ENCODE measurements at regions not wholly inside any gene's neighbourhood (a gene's known extent, or its start where the extent isn't known, plus 50 kb on each side); places are given as distances from the start of the nearest gene placed in this dataset.

DNA sequence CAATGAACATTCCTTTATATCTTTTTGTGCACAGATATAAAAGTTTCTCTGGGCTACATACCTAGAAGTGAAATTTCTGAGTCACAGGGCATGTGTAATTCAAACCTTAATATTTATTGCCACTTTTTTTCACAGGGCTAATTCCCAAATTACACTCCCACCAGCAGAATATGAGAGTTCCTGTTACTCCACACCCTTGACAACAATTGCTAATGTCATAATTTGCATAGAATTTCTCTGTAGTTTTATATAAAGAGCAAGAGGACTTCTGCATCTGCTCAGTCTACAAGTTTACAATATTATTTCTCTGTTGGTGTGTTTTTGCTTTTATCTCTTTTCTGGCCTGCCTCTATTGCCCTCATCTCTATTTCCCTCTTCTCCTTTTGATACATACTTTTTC, 518.5 kb downstream of the ZNF608 start:
- Histone ChIP-seq H3K36me3 (ENCODE audit: control insufficient read depth in 2 of 2, insufficient read depth in 1 of 2, low read length in 2 of 2) (no peaks in the 10 kb centered on the region), H3K4me1 (ENCODE audit: control insufficient read depth, insufficient read depth, low read length) (no peaks in the 10 kb centered on the region), H3K27ac (ENCODE audit: extremely low read depth, low read depth, low read length) (no peak overlapping the region), H3K4me3 (ENCODE audit: low read depth, low read length) (no peak overlapping the region), H3K9me3 (ENCODE audit: control insufficient read depth, insufficient read depth, low read depth, low read length) (no peaks in the 10 kb centered on the region)
- TF ChIP-seq WT1 (tag by site-specific recombination; IDR thresholded peaks at IDR 0.05) = no peak
- TF ChIP-seq ZNF610 (tag by site-specific recombination; IDR thresholded peaks at IDR 0.05; ENCODE audit: borderline replicate concordance) = no peak
- TF ChIP-seq SCRT1 (tag by site-specific recombination; IDR thresholded peaks at IDR 0.05; ENCODE audit: borderline replicate concordance) = no peak
- TF ChIP-seq ZNF549 (tag by site-specific recombination; IDR thresholded peaks at IDR 0.05) = no peak
- TF ChIP-seq ZNF140 (tag by site-specific recombination; IDR thresholded peaks at IDR 0.05) = no peak
- TF ChIP-seq ZNF473 (tag by site-specific recombination; IDR thresholded peaks at IDR 0.05) = no peak
- TF ChIP-seq ZBTB48 (tag by site-specific recombination; IDR thresholded peaks at IDR 0.05) = no peak
- TF ChIP-seq, protein P1, sequence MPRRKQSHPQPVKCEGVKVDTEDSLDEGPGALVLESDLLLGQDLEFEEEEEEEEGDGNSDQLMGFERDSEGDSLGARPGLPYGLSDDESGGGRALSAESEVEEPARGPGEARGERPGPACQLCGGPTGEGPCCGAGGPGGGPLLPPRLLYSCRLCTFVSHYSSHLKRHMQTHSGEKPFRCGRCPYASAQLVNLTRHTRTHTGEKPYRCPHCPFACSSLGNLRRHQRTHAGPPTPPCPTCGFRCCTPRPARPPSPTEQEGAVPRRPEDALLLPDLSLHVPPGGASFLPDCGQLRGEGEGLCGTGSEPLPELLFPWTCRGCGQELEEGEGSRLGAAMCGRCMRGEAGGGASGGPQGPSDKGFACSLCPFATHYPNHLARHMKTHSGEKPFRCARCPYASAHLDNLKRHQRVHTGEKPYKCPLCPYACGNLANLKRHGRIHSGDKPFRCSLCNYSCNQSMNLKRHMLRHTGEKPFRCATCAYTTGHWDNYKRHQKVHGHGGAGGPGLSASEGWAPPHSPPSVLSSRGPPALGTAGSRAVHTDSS (tag by site-specific recombination; IDR thresholded peaks at IDR 0.05) = no peak
- no peak for TF ChIP-seq ZNF529 (tag by site-specific recombination; IDR thresholded peaks at IDR 0.05; ENCODE audit: insufficient replicate concordance)
- TF ChIP-seq, protein P2, sequence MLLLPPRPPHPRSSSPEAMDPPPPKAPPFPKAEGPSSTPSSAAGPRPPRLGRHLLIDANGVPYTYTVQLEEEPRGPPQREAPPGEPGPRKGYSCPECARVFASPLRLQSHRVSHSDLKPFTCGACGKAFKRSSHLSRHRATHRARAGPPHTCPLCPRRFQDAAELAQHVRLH (tag by site-specific recombination; IDR thresholded peaks at IDR 0.05) = no peak
- no peak for TF ChIP-seq MZF1 (tag by site-specific recombination; IDR thresholded peaks at IDR 0.05; ENCODE audit: borderline replicate concordance)
- TF ChIP-seq FEZF1 (tag by site-specific recombination; IDR thresholded peaks at IDR 0.05) = no peak
- TF ChIP-seq ZNF266 (tag by site-specific recombination; IDR thresholded peaks at IDR 0.05; ENCODE audit: low read depth) = no peak
- TF ChIP-seq ZNF707 (tag by site-specific recombination; IDR thresholded peaks at IDR 0.05) = no peak
- TF ChIP-seq ZNF391 (tag by site-specific recombination; IDR thresholded peaks at IDR 0.05; ENCODE audit: borderline replicate concordance, low read depth) = no peak
- TF ChIP-seq ZSCAN16 (tag by site-specific recombination; IDR thresholded peaks at IDR 0.05) = no peak
- no peak for TF ChIP-seq GLIS1 (tag by site-specific recombination; IDR thresholded peaks at IDR 0.05)
- TF ChIP-seq, protein P3, sequence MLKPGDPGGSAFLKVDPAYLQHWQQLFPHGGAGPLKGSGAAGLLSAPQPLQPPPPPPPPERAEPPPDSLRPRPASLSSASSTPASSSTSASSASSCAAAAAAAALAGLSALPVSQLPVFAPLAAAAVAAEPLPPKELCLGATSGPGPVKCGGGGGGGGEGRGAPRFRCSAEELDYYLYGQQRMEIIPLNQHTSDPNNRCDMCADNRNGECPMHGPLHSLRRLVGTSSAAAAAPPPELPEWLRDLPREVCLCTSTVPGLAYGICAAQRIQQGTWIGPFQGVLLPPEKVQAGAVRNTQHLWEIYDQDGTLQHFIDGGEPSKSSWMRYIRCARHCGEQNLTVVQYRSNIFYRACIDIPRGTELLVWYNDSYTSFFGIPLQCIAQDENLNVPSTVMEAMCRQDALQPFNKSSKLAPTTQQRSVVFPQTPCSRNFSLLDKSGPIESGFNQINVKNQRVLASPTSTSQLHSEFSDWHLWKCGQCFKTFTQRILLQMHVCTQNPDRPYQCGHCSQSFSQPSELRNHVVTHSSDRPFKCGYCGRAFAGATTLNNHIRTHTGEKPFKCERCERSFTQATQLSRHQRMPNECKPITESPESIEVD (tag by site-specific recombination; IDR thresholded peaks at IDR 0.05) = no peak
- no peak for TF ChIP-seq ZNF596 (tag by site-specific recombination; IDR thresholded peaks at IDR 0.05)
- TF ChIP-seq HOXC10 (CRISPR knock-in tag; IDR thresholded peaks at IDR 0.05) = no peak
- ChIA-PET CTCF (interaction anchor here (0.5 to 0.9 kb wide), 2 partner anchors 102 to 159 kb away, joined by 3 read pairs; no protein-coding TSS in a partner anchor), POLR2A (no interaction called here)

DNA sequence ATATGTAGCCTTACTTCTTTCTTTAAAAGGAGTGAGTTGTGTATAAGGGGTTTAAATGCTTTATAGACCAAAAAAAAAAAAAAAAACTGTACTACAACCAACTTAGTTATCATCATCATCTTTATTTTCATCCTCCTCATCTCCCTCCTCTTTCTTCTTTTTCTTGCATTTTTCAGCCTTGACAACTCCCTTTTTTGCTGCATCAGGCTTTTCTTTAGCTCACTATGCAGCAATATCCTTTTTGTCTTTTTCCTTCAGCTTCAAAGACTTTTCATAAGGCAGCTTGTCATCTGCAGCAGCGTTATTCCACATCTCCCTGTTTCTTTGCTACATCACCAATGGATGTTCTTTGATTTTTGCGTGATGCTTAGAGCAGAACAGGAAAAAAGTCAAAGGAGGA, 526.0 kb downstream of the ZNF608 start:
- no peaks in the 10 kb centered on the region for H3K4me1 ChIP-seq (ENCODE audit: control insufficient read depth, insufficient read depth, low read length)
- no peak for TF ChIP-seq ZNF132 (tag by site-specific recombination; IDR thresholded peaks at IDR 0.05; ENCODE audit: borderline replicate concordance)
- no peak for TF ChIP-seq ZNF623 (tag by site-specific recombination; IDR thresholded peaks at IDR 0.05)
- TF ChIP-seq ZNF311 (tag by site-specific recombination; IDR thresholded peaks at IDR 0.05; ENCODE audit: borderline replicate concordance) = no peak
- TF ChIP-seq ZNF174 (tag by site-specific recombination; IDR thresholded peaks at IDR 0.05) = no peak
- TF ChIP-seq ZNF707 (tag by site-specific recombination; IDR thresholded peaks at IDR 0.05) = no peak
- TF ChIP-seq ZNF426 (tag by site-specific recombination; IDR thresholded peaks at IDR 0.05) = no peak
- TF ChIP-seq ZNF138 (tag by site-specific recombination; IDR thresholded peaks at IDR 0.05; ENCODE audit: borderline replicate concordance) = no peak
- TF ChIP-seq ZNF335 (tag by site-specific recombination; conservative IDR thresholded peaks at IDR 0.05) = no peak
- TF ChIP-seq, protein P4, sequence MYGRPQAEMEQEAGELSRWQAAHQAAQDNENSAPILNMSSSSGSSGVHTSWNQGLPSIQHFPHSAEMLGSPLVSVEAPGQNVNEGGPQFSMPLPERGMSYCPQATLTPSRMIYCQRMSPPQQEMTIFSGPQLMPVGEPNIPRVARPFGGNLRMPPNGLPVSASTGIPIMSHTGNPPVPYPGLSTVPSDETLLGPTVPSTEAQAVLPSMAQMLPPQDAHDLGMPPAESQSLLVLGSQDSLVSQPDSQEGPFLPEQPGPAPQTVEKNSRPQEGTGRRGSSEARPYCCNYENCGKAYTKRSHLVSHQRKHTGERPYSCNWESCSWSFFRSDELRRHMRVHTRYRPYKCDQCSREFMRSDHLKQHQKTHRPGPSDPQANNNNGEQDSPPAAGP (tag by site-specific recombination; IDR thresholded peaks at IDR 0.05) = no peak
- TF ChIP-seq, protein P5, sequence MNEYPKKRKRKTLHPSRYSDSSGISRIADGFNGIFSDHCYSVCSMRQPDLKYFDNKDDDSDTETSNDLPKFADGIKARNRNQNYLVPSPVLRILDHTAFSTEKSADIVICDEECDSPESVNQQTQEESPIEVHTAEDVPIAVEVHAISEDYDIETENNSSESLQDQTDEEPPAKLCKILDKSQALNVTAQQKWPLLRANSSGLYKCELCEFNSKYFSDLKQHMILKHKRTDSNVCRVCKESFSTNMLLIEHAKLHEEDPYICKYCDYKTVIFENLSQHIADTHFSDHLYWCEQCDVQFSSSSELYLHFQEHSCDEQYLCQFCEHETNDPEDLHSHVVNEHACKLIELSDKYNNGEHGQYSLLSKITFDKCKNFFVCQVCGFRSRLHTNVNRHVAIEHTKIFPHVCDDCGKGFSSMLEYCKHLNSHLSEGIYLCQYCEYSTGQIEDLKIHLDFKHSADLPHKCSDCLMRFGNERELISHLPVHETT (tag by site-specific recombination; IDR thresholded peaks at IDR 0.05) = no peak
- TF ChIP-seq GLI4 (tag by site-specific recombination; IDR thresholded peaks at IDR 0.05) = no peak
- no peak for TF ChIP-seq HOXA7 (CRISPR knock-in tag; IDR thresholded peaks at IDR 0.05; ENCODE audit: borderline replicate concordance)
- no peak for TF ChIP-seq ZNF747 (tag by site-specific recombination; IDR thresholded peaks at IDR 0.05)
- ChIA-PET POLR2A (no interaction called here), CTCF (interaction anchor here (0.6 kb wide), 1 partner anchor 197 kb away, joined by 3 read pairs; no protein-coding TSS in a partner anchor)
- no peak overlapping the region for H3K27ac ChIP-seq (ENCODE audit: extremely low read depth, low read depth, low read length)
- no peak overlapping the region for H3K4me3 ChIP-seq (ENCODE audit: low read depth, low read length)
- no peaks in the 10 kb centered on the region for H3K36me3 ChIP-seq (ENCODE audit: control insufficient read depth in 2 of 2, insufficient read depth in 1 of 2, low read length in 2 of 2)
- H3K9me3 ChIP-seq (ENCODE audit: control insufficient read depth, insufficient read depth, low read depth, low read length) = no peaks in the 10 kb centered on the region

Measured in HEK293 (cell line).